Activated CD8-positive, alpha-beta T cell treated with anti-CD3 and anti-CD28 coated beads for 36 hours (primary cell): ENCODE measurements at regions not wholly inside any gene's neighbourhood (a gene's known extent, or its start where the extent isn't known, plus 50 kb on each side); places are given as distances from the start of the nearest gene placed in this dataset.

Experiments
- ATAC-seq: fragments of 200-7000 bp; cut with Tn5 transposase; one replicate; pipeline ENCODE4 v1.10.0; 2021; ENCODE audit warnings: mild to moderate bottlenecking, moderate library complexity
- CTCF ChIA-PET: fragments of 350-600 bp; sonication (Branson Sonifier 250); formaldehyde crosslinking; loops from one replicate; lab custom pipeline; 2021; ENCODE audit warnings: antibody characterized with exemption; lab: Charles Lee
- POLR2A ChIA-PET: fragments of 350-600 bp; sonication (Branson Sonifier 250); formaldehyde crosslinking; loops from one replicate; lab custom pipeline; 2021; ENCODE audit warnings: antibody characterized with exemption; lab: Charles Lee
- DNase-seq: peaks from one replicate; pipeline ENCODE4 v3.0.0-alpha.2; 2020
- H3K27ac Mint-ChIP-seq: one replicate; pipeline ENCODE4 v1.8.0; 2021; ENCODE audit warnings: mild to moderate bottlenecking, mixed read lengths
- H3K27me3 Mint-ChIP-seq: one replicate; pipeline ENCODE4 v1.8.0; 2021; ENCODE audit warnings: mixed read lengths
- H3K36me3 Mint-ChIP-seq: one replicate; pipeline ENCODE4 v1.8.0; 2021; ENCODE audit warnings: low read depth, mixed read lengths
- H3K4me1 Mint-ChIP-seq: one replicate; pipeline ENCODE4 v1.8.0; 2021; ENCODE audit warnings: low read depth, mixed read lengths
- H3K4me3 Mint-ChIP-seq: one replicate; pipeline ENCODE4 v1.8.0; 2021; ENCODE audit warnings: mild to moderate bottlenecking, moderate library complexity, mixed read lengths
- H3K9me3 Mint-ChIP-seq: one replicate; pipeline ENCODE4 v1.8.0; 2021; ENCODE audit warnings: mixed read lengths
- intact Hi-C: fragments of 100-400 bp; cut with micrococcal nuclease; formaldehyde crosslinking; loops from one replicate; pipeline ENCODE4 v1.10.0; 2022
- TF ChIP-seq, protein P1 (sequence below): fragments of 200-600 bp; IDR thresholded peaks from one replicate; pipeline ENCODE4 v1.8.0; 2022; ENCODE audit warnings: antibody characterized with exemption, mild to moderate bottlenecking

DNA sequence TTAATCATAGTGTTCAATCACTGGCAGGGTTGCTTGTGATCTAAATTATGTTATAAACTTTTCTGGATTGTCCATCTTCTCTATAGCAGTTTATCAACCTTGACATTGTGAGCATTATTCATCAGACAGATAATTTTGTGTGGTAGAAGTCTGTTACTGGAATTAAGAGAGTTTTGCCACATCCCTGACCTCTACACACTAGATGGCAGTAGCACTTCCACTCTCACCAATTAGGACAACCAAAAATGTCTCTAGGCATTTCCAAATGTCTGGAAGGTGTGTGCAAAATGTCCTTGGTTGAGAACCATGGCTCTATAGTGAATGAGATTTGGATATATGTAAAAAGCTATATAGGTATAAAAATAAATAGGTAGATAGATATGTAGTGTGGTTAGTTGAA, 324.1 kb upstream of the FAM47C start:
- H3K27ac Mint-ChIP-seq = no peak overlapping the region
- ChIA-PET CTCF (no interaction called here), POLR2A (no interaction called here)
- TF ChIP-seq, protein P1, sequence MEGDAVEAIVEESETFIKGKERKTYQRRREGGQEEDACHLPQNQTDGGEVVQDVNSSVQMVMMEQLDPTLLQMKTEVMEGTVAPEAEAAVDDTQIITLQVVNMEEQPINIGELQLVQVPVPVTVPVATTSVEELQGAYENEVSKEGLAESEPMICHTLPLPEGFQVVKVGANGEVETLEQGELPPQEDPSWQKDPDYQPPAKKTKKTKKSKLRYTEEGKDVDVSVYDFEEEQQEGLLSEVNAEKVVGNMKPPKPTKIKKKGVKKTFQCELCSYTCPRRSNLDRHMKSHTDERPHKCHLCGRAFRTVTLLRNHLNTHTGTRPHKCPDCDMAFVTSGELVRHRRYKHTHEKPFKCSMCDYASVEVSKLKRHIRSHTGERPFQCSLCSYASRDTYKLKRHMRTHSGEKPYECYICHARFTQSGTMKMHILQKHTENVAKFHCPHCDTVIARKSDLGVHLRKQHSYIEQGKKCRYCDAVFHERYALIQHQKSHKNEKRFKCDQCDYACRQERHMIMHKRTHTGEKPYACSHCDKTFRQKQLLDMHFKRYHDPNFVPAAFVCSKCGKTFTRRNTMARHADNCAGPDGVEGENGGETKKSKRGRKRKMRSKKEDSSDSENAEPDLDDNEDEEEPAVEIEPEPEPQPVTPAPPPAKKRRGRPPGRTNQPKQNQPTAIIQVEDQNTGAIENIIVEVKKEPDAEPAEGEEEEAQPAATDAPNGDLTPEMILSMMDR = no peak
- intact Hi-C loops = no loop called here
- no peaks in the 10 kb centered on the region for H3K4me1 Mint-ChIP-seq
- no peaks in the 10 kb centered on the region for H3K36me3 Mint-ChIP-seq
- DNase-seq = no peak
- ATAC-seq = no peak
- H3K4me3 Mint-ChIP-seq = no peak overlapping the region
- no peaks in the 10 kb centered on the region for H3K27me3 Mint-ChIP-seq
- no peaks in the 10 kb centered on the region for H3K9me3 Mint-ChIP-seq

DNA sequence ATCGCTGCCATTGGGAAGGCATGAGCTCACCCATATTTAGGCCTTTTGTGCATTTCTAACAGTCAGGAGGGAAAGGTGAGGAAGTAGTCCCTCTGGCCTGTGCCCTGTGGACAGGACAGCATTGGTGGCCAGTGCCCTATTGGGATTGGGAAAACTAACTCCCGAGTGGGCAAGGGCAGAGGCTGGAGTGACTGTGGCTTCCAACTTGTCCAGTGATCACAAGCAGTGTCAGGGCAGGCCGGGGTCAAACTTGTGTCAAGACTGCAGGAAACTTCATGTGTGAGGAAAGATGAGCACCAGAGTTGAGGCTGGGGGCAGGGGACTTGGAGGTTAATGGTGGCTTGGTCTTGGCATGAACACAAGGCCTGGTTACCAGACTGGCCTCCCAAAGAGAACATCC, 286.2 kb upstream of the FAM47C start:
- POLR2A ChIA-PET = no interaction called here
- intact Hi-C loops = no loop called here
- ATAC-seq (no peak), DNase-seq (no peak)
- H3K4me3 Mint-ChIP-seq = no peak overlapping the region
- H3K36me3 Mint-ChIP-seq = no peaks in the 10 kb centered on the region
- H3K27ac Mint-ChIP-seq = no peak overlapping the region
- peaks cover 3% of the 10 kb centered on the region for H3K9me3 Mint-ChIP-seq
- no peaks in the 10 kb centered on the region for H3K4me1 Mint-ChIP-seq
- TF ChIP-seq, protein P1 = no peak
- CTCF ChIA-PET = no interaction called here
- no peaks in the 10 kb centered on the region for H3K27me3 Mint-ChIP-seq

DNA sequence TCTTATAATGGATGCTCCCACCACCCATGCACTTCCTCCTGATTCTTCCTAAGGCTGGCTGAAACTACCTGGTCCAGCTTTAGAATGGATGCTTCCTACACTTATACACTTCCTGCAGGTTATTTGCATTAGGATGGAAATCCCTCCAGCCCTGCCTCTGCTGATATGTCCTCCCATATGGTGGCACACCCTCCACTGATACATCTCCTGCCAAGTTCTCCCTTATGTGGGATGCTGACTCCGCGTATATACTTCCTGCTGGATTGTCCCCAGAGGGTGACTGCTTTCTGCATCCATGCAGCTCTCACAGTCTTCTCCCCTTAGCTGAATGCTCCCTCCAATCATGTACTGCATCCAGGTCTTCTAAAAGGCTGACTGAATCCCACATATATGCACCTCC, 254.6 kb upstream of the FAM47C start:
- Mint-ChIP-seq H3K4me1 (no peaks in the 10 kb centered on the region), H3K27me3 (no peaks in the 10 kb centered on the region), H3K9me3 (no peaks in the 10 kb centered on the region), H3K36me3 (no peaks in the 10 kb centered on the region), H3K27ac (no peak overlapping the region), H3K4me3 (no peak overlapping the region)
- TF ChIP-seq, protein P1 = no peak
- POLR2A ChIA-PET = no interaction called here
- CTCF ChIA-PET = no interaction called here
- intact Hi-C loops = no loop called here
- ATAC-seq (no peak), DNase-seq (no peak)

DNA sequence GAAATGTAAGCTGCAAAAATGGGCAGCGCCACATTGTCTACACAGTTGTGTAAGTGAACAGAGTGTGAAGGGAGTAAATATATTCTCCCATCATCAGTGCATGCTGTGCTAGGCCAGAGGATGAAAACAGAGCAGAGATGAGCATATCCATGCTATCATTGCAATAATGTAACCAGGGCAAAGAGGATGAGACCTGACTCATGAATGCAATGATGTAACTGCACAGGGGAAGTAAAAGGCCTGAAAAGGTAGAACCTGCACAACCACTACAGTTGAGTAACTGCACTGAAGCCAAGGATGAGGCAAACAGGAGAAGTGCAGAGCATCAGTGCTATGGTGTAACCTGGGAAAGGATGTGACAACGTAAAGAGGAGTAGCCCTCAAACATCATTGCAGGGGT, 220.4 kb upstream of the FAM47C start:
- ATAC-seq = no peak
- Mint-ChIP-seq H3K27ac (no peak overlapping the region), H3K4me1 (no peaks in the 10 kb centered on the region), H3K36me3 (no peaks in the 10 kb centered on the region), H3K4me3 (no peak overlapping the region), H3K27me3 (no peaks in the 10 kb centered on the region), H3K9me3 (no peaks in the 10 kb centered on the region)
- TF ChIP-seq, protein P1 = no peak
- ChIA-PET POLR2A (no interaction called here), CTCF (no interaction called here)
- no peak for DNase-seq
- intact Hi-C loops = no loop called here

DNA sequence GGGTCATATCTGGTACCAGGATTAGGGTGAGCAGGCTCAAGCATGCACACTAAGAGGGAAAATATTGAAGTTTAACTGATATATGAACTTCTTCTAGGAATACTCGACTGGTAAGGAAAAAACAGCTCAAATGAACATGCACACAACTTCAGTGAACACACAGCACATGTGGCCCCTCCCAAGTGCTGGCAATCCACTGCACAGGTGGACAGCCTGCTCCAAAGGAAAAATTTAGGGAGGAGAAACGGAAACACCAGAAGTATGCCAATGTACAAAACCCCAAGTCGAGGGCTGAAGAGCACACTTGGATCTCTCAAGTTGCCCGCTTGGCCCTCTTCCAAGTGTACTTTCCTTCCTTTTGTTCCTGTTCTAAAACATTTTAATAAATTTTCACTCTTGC, 205.0 kb upstream of the FAM47C start:
- TF ChIP-seq, protein P1 = no peak
- DNase-seq (no peak), ATAC-seq (no peak)
- Mint-ChIP-seq H3K4me3 (no peak overlapping the region), H3K9me3 (no peaks in the 10 kb centered on the region), H3K36me3 (no peaks in the 10 kb centered on the region), H3K27me3 (no peaks in the 10 kb centered on the region), H3K4me1 (no peaks in the 10 kb centered on the region), H3K27ac (no peak overlapping the region)
- ChIA-PET CTCF (no interaction called here), POLR2A (no interaction called here)
- intact Hi-C loops = no loop called here
